BLaER1 treated with 17β-estradiol and CSF1 and Interleukin-3, amounts not matched to agents 10 nM and 100 nM (cell line): ENCODE measurements at regions not wholly inside any gene's neighbourhood (a gene's known extent, or its start where the extent isn't known, plus 50 kb on each side); places are given as distances from the start of the nearest gene placed in this dataset.

Source experiments
- H3K27ac ChIP-seq, 11 experiments: shearing (Covaris generic); formaldehyde crosslinking; 2 replicates each; pipeline ENCODE4 v1.8.1; 2022
- H3K27me3 ChIP-seq, 11 experiments: shearing (Covaris generic); formaldehyde crosslinking; 2 replicates each; pipeline ENCODE4 v1.8.1; 2022
- H3K36me3 ChIP-seq, 11 experiments: shearing (Covaris generic); formaldehyde crosslinking; 2 replicates each; pipeline ENCODE4 v1.8.1; 2022
- H3K4me1 ChIP-seq, 10 experiments: shearing (Covaris generic); formaldehyde crosslinking; 2 replicates each; pipeline ENCODE4 v1.8.1; 2022
- H3K4me2 ChIP-seq, 11 experiments: shearing (Covaris generic); formaldehyde crosslinking; 2 replicates each; pipeline ENCODE4 v1.8.1; 2022
- H3K4me3 ChIP-seq, 10 experiments: shearing (Covaris generic); formaldehyde crosslinking; 2 replicates each; pipeline ENCODE4 v1.8.1; 2022
- H3K9ac ChIP-seq, 11 experiments: shearing (Covaris generic); formaldehyde crosslinking; 2 replicates each; pipeline ENCODE4 v1.8.1; 2022
- H3K9me3 ChIP-seq, 11 experiments: shearing (Covaris generic); formaldehyde crosslinking; replicated peaks in 1 of 11; 2 replicates each; pipeline ENCODE4 v1.8.1; 2022
- H4K20me1 ChIP-seq, 11 experiments: shearing (Covaris generic); formaldehyde crosslinking; 2 replicates each; pipeline ENCODE4 v1.8.1; 2022
- Cebpa-rat ChIP-seq, 11 experiments: shearing (Covaris generic); IDR thresholded peaks; 2 replicates each; pipeline ENCODE4 v1.8.1; 2022

GRCh38 chrX:46404774-46405173 is 140.4 kb downstream of the ZNF674 start:
- Histone ChIP-seq H3K9ac (no peak overlapping the region), H3K27ac (no peak overlapping the region), H3K9me3 (peaks cover 5 to 12% (median 8%) of the 10 kb centered on the region in 11 experiments), H3K4me2 (no peak overlapping the region), H3K4me3 (no peak overlapping the region), H3K4me1 (peaks cover 0 to 13% (median 8%) of the 10 kb centered on the region in 10 experiments; a peak in 11 of 20 replicates), H3K27me3 (no peaks in the 10 kb centered on the region), H3K36me3 (no peaks in the 10 kb centered on the region), H4K20me1 (no peaks in the 10 kb centered on the region)
- no peak for TF ChIP-seq Cebpa-rat (IDR thresholded peaks at IDR 0.05)

- Histone ChIP-seq H3K4me3 (no peak overlapping the region), H3K27ac (no peak overlapping the region), H3K27me3 (no peaks in the 10 kb centered on the region), H4K20me1 (no peaks in the 10 kb centered on the region), H3K9ac (no peak overlapping the region), H3K4me1 (no peaks in the 10 kb centered on the region), H3K9me3 (peaks cover 34 to 46% (median 43%) of the 10 kb centered on the region in 11 experiments), H3K4me2 (no peak overlapping the region), H3K36me3 (no peaks in the 10 kb centered on the region)
- no peak for TF ChIP-seq Cebpa-rat (IDR thresholded peaks at IDR 0.05)
Measured at GRCh38 chrX:46400530-46401443, 144.4 kb downstream of the ZNF674 start.

DNA sequence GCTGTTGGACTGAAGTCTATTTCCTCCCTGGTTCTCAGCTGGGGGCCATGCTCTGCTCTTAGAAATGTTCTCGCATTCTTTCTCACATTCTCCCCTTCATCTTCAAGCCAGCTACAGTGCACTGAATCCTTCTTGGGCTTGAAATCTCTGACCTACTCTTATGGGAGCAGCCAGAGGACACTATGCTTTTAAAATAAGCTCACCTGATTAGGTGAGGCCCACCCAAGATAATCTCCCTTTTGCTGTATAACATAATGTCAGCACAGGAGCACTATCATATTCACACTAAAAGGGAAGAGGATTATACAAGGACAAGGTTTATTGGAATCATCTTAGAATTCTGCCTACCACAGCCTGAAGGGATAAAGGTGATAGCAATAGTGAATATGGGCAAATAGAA is 146.3 kb downstream of the ZNF674 start:
- TF ChIP-seq Cebpa-rat (IDR thresholded peaks at IDR 0.05), result no peak
- peaks cover 34 to 53% (median 46%) of the 10 kb centered on the region in 11 experiments for H3K9me3 ChIP-seq
- H3K36me3 ChIP-seq, result no peaks in the 10 kb centered on the region
- H3K27ac ChIP-seq, result no peak overlapping the region
- H3K9ac ChIP-seq, result no peak overlapping the region
- H3K4me3 ChIP-seq, result no peak overlapping the region
- no peaks in the 10 kb centered on the region for H3K4me1 ChIP-seq
- no peak overlapping the region for H3K4me2 ChIP-seq
- no peaks in the 10 kb centered on the region for H3K27me3 ChIP-seq
- no peaks in the 10 kb centered on the region for H4K20me1 ChIP-seq

DNA sequence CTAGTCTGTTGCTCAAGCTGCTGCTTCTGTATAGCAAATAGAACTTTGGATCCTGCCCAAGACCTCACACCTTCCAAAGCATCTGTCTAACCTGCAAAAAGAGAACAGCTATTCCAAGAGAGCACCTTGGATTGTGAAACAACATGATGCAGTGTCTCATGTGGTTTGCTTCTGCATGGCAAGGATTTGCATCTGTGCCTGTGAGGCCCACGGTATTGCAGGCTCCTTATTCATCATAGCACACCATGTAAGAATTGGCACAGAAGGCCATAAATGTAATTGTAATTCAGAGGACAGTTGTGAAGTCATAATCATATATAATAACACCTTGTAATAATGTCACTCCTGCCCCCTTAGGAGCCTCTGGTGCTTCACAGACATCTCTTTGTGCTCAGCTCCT is 147.1 kb downstream of the ZNF674 start:
- Histone ChIP-seq H4K20me1 (no peaks in the 10 kb centered on the region), H3K4me2 (no peak overlapping the region), H3K27me3 (no peaks in the 10 kb centered on the region), H3K9ac (no peak overlapping the region), H3K4me3 (no peak overlapping the region), H3K4me1 (no peaks in the 10 kb centered on the region), H3K27ac (no peak overlapping the region), H3K36me3 (no peaks in the 10 kb centered on the region), H3K9me3 (peaks cover 34 to 57% (median 47%) of the 10 kb centered on the region in 11 experiments)
- TF ChIP-seq Cebpa-rat (IDR thresholded peaks at IDR 0.05), result no peak

GRCh38 chrX:46386511-46386910 is 158.7 kb downstream of the ZNF674 start:
- Histone ChIP-seq H3K27me3 (no peaks in the 10 kb centered on the region), H3K27ac (no peak overlapping the region), H4K20me1 (no peaks in the 10 kb centered on the region)

DNA sequence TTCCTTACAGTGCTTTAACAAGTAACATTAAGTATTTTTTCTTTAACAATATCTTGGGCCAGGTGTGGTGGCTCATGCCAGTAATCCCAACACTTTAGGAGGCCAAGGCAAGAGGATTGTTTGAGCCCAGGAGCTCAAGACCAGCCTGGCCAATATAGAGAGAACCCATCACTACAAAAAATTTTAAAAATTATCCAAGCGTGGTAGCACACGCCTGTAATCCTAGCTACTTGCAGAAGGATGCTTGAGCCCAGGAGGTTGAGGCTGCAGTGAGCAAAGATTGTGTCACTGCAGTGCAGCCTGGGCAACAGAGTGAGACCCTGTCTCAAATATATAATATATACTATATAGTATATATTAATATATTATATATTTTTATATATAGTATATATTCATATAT is 162.2 kb downstream of the ZNF674 start:
- H3K4me2 ChIP-seq, result no peak overlapping the region
- H3K4me3 ChIP-seq, result no peak overlapping the region
- H4K20me1 ChIP-seq, result no peaks in the 10 kb centered on the region
- H3K27ac ChIP-seq, result no peak overlapping the region
- TF ChIP-seq Cebpa-rat (IDR thresholded peaks at IDR 0.05), result no peak
- H3K4me1 ChIP-seq, result peaks cover 4 to 22% (median 15%) of the 10 kb centered on the region in 10 experiments
- no peaks in the 10 kb centered on the region for H3K27me3 ChIP-seq
- H3K36me3 ChIP-seq, result no peaks in the 10 kb centered on the region
- H3K9ac ChIP-seq, result no peak overlapping the region
- peaks cover 5 to 15% (median 12%) of the 10 kb centered on the region in 11 experiments; a peak in 18 of 22 replicates for H3K9me3 ChIP-seq

More at GRCh38 chrX:46386511-46386910, 158.7 kb downstream of the ZNF674 start:
- no peak overlapping the region for H3K9ac ChIP-seq
- peaks cover 23 to 35% (median 30%) of the 10 kb centered on the region in 11 experiments for H3K9me3 ChIP-seq
- no peak overlapping the region for H3K4me3 ChIP-seq
- TF ChIP-seq Cebpa-rat (IDR thresholded peaks at IDR 0.05), result no peak
- H3K36me3 ChIP-seq, result no peaks in the 10 kb centered on the region
- no peak overlapping the region for H3K4me2 ChIP-seq
- H3K4me1 ChIP-seq, result peaks cover 0 to 2% (median 0%) of the 10 kb centered on the region in 10 experiments; a peak in 5 of 20 replicates

DNA sequence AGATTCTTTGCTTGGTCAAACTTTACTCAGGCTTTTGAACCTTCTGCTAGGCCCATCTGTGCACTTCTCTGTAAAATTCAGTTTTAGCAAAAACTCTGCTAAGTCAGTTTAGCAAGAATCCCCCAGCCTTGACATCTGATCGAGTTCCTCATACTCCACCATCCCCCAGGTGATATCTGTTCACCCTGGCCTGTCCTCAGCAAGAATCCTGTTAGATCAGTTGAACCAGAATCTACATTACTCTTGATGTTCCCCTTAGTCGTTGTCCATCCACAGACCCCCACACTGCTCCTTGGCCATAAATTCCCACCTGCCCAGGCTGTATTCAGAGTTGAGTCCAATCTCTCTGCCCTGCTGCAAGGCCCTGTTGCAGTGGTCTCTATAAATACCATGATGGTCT is 162.6 kb downstream of the ZNF674 start:
- H3K27ac ChIP-seq, result no peak overlapping the region
- H3K9ac ChIP-seq, result no peak overlapping the region
- TF ChIP-seq Cebpa-rat (IDR thresholded peaks at IDR 0.05), result no peak
- no peaks in the 10 kb centered on the region for H3K36me3 ChIP-seq
- no peak overlapping the region for H3K4me3 ChIP-seq
- H3K9me3 ChIP-seq, result peaks cover 5 to 14% (median 12%) of the 10 kb centered on the region in 11 experiments; a peak in 17 of 22 replicates
- no peaks in the 10 kb centered on the region for H3K27me3 ChIP-seq
- H4K20me1 ChIP-seq, result no peaks in the 10 kb centered on the region
- H3K4me2 ChIP-seq, result no peak overlapping the region
- peaks cover 4 to 22% (median 15%) of the 10 kb centered on the region in 10 experiments for H3K4me1 ChIP-seq

- no peak overlapping the region for H3K27ac ChIP-seq
- H3K4me3 ChIP-seq, result no peak overlapping the region
- H3K9ac ChIP-seq, result no peak overlapping the region
- H3K27me3 ChIP-seq, result no peaks in the 10 kb centered on the region
- no peaks in the 10 kb centered on the region for H4K20me1 ChIP-seq
- H3K4me1 ChIP-seq, result peaks cover 4 to 22% (median 15%) of the 10 kb centered on the region in 10 experiments
- no peak for TF ChIP-seq Cebpa-rat (IDR thresholded peaks at IDR 0.05)
- peak overlapping the region in 2 of 11 experiments; percentile 4 to 21; a peak in 2 of 22 replicates for H3K4me2 ChIP-seq
- peaks cover 5 to 14% (median 12%) of the 10 kb centered on the region in 11 experiments; a peak in 17 of 22 replicates for H3K9me3 ChIP-seq
- H3K36me3 ChIP-seq, result no peaks in the 10 kb centered on the region
Measured at GRCh38 chrX:46381630-46382029, 163.6 kb downstream of the ZNF674 start.

- TF ChIP-seq Cebpa-rat (IDR thresholded peaks at IDR 0.05), result no peak
- Histone ChIP-seq H3K4me3 (no peak overlapping the region), H3K36me3 (no peaks in the 10 kb centered on the region), H3K27ac (peak overlapping the region in 5 of 11 experiments; percentile 30 to 60 (median 32); a peak in 6 of 22 replicates), H4K20me1 (no peaks in the 10 kb centered on the region), H3K27me3 (no peaks in the 10 kb centered on the region), H3K9ac (peak overlapping the region in 3 of 11 experiments; percentile 7 to 19 (median 12); a peak in 2 of 22 replicates), H3K4me1 (peaks cover 4 to 22% (median 15%) of the 10 kb centered on the region in 10 experiments), H3K4me2 (peak overlapping the region; percentile 23 to 78 (median 53); a peak in 20 of 22 replicates), H3K9me3 (peaks cover 5 to 14% (median 12%) of the 10 kb centered on the region in 11 experiments; a peak in 17 of 22 replicates)
Measured at GRCh38 chrX:46380148-46380752, 165.0 kb downstream of the ZNF674 start.
